Prostate gland (tissue), 2 donors: ENCODE measurements at regions not wholly inside any gene's neighbourhood (a gene's known extent, or its start where the extent isn't known, plus 50 kb on each side); places are given as distances from the start of the nearest gene placed in this dataset.
A peak's percentile ranks its signal among the peaks of the same experiment; 100 is the strongest.

Source experiments
- DNase-seq: peaks from one replicate; pipeline ENCODE4 v3.0.0-alpha.2; 2019; ENCODE audit warnings: low spot score
- H3K27ac ChIP-seq, 2 donors: fragments of 200-600 bp; sonication (generic); 2 replicates each; pipeline ENCODE4 v1.5.1; 2017 to 2019
- H3K27me3 ChIP-seq: fragments of 200-600 bp; sonication (generic); replicated peaks from 2 replicates; pipeline ENCODE4 v1.5.1; 2019; ENCODE audit not compliant: insufficient read depth
- H3K36me3 ChIP-seq, 2 donors: fragments of 200-600 bp; sonication (generic); 1 replicate in 1 of 2; 2 replicates in 1 of 2; pipeline versions ENCODE4 v1.5.1 to v1.8.1; 2017 to 2019
- H3K4me1 ChIP-seq: fragments of 200-600 bp; sonication (generic); replicated peaks from 2 replicates; pipeline ENCODE4 v1.5.1; 2019
- H3K4me3 ChIP-seq, 2 donors: fragments of 200-600 bp; sonication (generic); 2 replicates each; pipeline ENCODE4 v1.5.1; 2017 to 2019
- H3K9me3 ChIP-seq: fragments of 200-600 bp; sonication (generic); 2 replicates; pipeline ENCODE4 v1.5.1; 2017
- POLR2A ChIP-seq: fragments of 450-650 bp; IDR thresholded peaks from one replicate; pipeline ENCODE4 v1.6.1; 2016; ENCODE audit warnings: antibody characterized with exemption, mild to moderate bottlenecking
- POLR2AphosphoS5 ChIP-seq: sonication (generic); formaldehyde crosslinking; IDR thresholded peaks from one replicate; pipeline ENCODE4 v1.6.1; 2017; ENCODE audit warnings: antibody characterized with exemption
- WGBS: methylation state at CpG from one replicate; pipeline ENCODE4 v1.1.5; 2018; 5-methylcytosine and 5-hydroxymethylcytosine counted together
- intact Hi-C: fragments of 100-400 bp; cut with DNase I; formaldehyde crosslinking; loops from one replicate; pipeline ENCODE4 v1.14.2; 2022
- TF ChIP-seq, protein P1 (sequence below), 4 experiments: fragments of 200-600 bp in 2 of 4; fragments of 450-650 bp in 2 of 4; sonication (generic) in 2 of 4; IDR thresholded peaks; 1 replicate in 3 of 4; 2 replicates in 1 of 4; pipeline ENCODE4 v1.5.1; 2016 to 2019; ENCODE audit warnings: antibody characterized with exemption in 4 of 4, mild to moderate bottlenecking in 2 of 4, moderate library complexity in 2 of 4

DNA sequence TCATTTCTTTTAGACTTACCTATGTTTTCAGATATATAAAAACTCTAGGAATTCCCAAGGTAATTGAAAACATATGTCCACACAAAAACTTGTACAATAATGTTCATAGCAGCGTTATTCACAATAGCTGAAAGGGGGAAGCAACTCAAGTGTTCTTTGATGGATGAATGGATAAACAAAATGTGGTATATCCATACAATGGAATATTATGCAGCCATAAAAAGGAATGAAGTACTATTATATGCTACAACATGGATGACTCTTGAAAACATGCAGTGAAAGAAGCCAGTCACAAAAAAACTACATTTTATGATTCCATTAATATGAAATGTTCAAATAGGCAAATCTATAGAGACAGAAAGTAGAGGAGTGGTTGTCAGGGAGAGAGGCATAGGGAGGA lies 62.2 kb upstream of the WDR26 start:
- Histone ChIP-seq H3K9me3 (no peaks in the 10 kb centered on the region), H3K4me3 (no peak overlapping the region), H3K27me3 (no peaks in the 10 kb centered on the region), H3K27ac (no peak overlapping the region), H3K36me3 (no peaks in the 10 kb centered on the region), H3K4me1 (peaks cover 5% of the 10 kb centered on the region)
- TF ChIP-seq POLR2A (no peak), POLR2AphosphoS5 (no peak)
- TF ChIP-seq, protein P1, sequence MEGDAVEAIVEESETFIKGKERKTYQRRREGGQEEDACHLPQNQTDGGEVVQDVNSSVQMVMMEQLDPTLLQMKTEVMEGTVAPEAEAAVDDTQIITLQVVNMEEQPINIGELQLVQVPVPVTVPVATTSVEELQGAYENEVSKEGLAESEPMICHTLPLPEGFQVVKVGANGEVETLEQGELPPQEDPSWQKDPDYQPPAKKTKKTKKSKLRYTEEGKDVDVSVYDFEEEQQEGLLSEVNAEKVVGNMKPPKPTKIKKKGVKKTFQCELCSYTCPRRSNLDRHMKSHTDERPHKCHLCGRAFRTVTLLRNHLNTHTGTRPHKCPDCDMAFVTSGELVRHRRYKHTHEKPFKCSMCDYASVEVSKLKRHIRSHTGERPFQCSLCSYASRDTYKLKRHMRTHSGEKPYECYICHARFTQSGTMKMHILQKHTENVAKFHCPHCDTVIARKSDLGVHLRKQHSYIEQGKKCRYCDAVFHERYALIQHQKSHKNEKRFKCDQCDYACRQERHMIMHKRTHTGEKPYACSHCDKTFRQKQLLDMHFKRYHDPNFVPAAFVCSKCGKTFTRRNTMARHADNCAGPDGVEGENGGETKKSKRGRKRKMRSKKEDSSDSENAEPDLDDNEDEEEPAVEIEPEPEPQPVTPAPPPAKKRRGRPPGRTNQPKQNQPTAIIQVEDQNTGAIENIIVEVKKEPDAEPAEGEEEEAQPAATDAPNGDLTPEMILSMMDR (IDR thresholded peaks at IDR 0.05): no peak
- intact Hi-C loops: no loop called here
- WGBS: 91% methylated on average over 1 of the region's 1 CpG
- no peak for DNase-seq

- Histone ChIP-seq H3K36me3 (no peaks in the 10 kb centered on the region), H3K9me3 (no peaks in the 10 kb centered on the region), H3K4me1 (peaks cover 11% of the 10 kb centered on the region), H3K4me3 (no peak overlapping the region), H3K27ac (peak overlapping the region; percentile 32 to 44), H3K27me3 (no peaks in the 10 kb centered on the region)
- 41% methylated on average over 3 of the region's 3 CpGs for WGBS
- intact Hi-C loops: no loop called here
- TF ChIP-seq POLR2A (no peak), POLR2AphosphoS5 (no peak)
- TF ChIP-seq, protein P1 (IDR thresholded peaks at IDR 0.05): peak in 1 of 4 experiments; percentile 8
- peak; percentile 38 for DNase-seq
These were observed 63.3 kb upstream of the WDR26 start for GRCh38 chr1:224497714-224498573.

- Histone ChIP-seq H3K27ac (peak overlapping the region; percentile 32 to 44), H3K4me1 (peaks cover 13% of the 10 kb centered on the region), H3K27me3 (no peaks in the 10 kb centered on the region), H3K36me3 (no peaks in the 10 kb centered on the region), H3K9me3 (no peaks in the 10 kb centered on the region), H3K4me3 (no peak overlapping the region)
- TF ChIP-seq POLR2AphosphoS5 (no peak), POLR2A (no peak)
- TF ChIP-seq, protein P1 (IDR thresholded peaks at IDR 0.05): no peak
- 49% methylated on average over 12 of the region's 12 CpGs for WGBS
- intact Hi-C loops: no loop called here
- DNase-seq: peak; percentile 12
These were observed 64.1 kb upstream of the WDR26 start for GRCh38 chr1:224498574-224499170.

GRCh38 chr1:224499204-224499603 lies 64.6 kb upstream of the WDR26 start:
- 83% methylated on average over 2 of the region's 2 CpGs for whole genome bisulfite sequencing
- TF ChIP-seq, protein P1 (IDR thresholded peaks at IDR 0.05): no peak
- TF ChIP-seq POLR2AphosphoS5 (no peak), POLR2A (no peak)
- intact Hi-C loops: no loop called here
- H3K27me3 ChIP-seq: no peaks in the 10 kb centered on the region
- DNase-seq: no peak
- no peak overlapping the region for H3K4me3 ChIP-seq
- no peaks in the 10 kb centered on the region for H3K36me3 ChIP-seq
- H3K4me1 ChIP-seq: peaks cover 17% of the 10 kb centered on the region
- no peaks in the 10 kb centered on the region for H3K9me3 ChIP-seq
- peak overlapping the region in 1 of 2 donors; percentile 44 for H3K27ac ChIP-seq
